ENCODE measurements at regions not wholly inside any gene's neighbourhood (a gene's known extent, or its start where the extent isn't known, plus 50 kb on each side); places are given as distances from the start of the nearest gene placed in this dataset.

DNA sequence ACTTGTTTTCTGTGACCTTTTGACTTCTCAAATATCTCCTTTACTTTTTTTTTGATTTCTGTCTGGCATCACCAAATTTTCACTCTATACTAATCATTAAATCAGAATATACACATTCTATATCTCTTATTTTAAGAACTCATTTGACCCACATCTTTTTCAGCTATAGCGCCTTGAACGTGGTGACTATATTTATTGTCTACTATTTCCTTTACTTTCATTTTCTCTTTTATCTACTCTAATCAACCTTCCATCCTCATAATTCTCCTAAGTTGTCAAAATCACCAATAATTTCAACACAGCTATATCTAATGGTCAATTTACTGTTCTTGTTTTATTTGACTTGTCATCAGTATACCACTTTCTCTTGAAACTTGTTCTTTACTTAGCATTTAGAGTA, 119.0 kb upstream of the CBLB start:
- Histone ChIP-seq H3K27me3 (no peaks in the 10 kb centered on the region), H3K9me3 (no peaks in the 10 kb centered on the region), H3K4me3 (ENCODE audit: low read depth in 1 of 2, low read length in 1 of 2) (no peak overlapping the region), H3K4me1 (ENCODE audit: control insufficient read depth in 1 of 2, insufficient read depth in 1 of 2, low read depth in 1 of 2, low read length in 1 of 2) (no peaks in the 10 kb centered on the region), H3K36me3 (no peaks in the 10 kb centered on the region), H3K27ac (no peak overlapping the region)
- TF ChIP-seq, protein P1, sequence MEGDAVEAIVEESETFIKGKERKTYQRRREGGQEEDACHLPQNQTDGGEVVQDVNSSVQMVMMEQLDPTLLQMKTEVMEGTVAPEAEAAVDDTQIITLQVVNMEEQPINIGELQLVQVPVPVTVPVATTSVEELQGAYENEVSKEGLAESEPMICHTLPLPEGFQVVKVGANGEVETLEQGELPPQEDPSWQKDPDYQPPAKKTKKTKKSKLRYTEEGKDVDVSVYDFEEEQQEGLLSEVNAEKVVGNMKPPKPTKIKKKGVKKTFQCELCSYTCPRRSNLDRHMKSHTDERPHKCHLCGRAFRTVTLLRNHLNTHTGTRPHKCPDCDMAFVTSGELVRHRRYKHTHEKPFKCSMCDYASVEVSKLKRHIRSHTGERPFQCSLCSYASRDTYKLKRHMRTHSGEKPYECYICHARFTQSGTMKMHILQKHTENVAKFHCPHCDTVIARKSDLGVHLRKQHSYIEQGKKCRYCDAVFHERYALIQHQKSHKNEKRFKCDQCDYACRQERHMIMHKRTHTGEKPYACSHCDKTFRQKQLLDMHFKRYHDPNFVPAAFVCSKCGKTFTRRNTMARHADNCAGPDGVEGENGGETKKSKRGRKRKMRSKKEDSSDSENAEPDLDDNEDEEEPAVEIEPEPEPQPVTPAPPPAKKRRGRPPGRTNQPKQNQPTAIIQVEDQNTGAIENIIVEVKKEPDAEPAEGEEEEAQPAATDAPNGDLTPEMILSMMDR (IDR thresholded peaks at IDR 0.05) = no peak

DNA sequence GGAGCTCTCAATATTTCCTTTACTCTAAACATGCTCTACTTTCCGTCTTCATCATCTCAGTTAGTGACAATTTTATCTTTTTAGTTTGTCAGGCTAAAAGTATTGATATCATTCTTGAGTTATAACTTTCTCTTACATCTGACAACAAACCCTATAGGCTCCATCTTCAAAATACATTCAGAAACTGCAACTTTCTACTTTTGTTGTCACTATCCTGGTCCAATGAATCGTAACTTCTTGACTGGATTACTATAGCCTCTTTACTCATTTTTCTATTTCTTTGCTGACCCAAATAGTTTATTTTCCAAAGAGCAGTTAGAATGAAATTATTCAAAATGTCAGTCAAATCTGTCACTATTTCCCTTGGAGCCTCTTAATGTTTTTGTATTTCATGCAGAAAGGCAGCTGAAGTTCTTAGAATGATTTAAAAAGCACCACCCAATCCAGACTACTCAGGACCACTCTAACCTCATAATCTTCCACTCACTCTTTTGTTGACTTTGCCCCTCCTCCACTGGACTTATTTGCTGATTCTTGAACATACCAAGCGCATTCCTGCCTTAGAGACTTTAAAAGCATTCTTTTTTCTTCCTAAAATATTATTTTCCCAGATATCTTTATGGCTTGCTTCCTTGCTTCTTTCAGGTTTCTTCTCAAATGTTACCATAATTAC, 119.9 kb upstream of the CBLB start:
- Histone ChIP-seq H3K27me3 (no peaks in the 10 kb centered on the region), H3K4me1 (ENCODE audit: control insufficient read depth in 1 of 2, insufficient read depth in 1 of 2, low read depth in 1 of 2, low read length in 1 of 2) (no peaks in the 10 kb centered on the region), H3K27ac (no peak overlapping the region), H3K36me3 (no peaks in the 10 kb centered on the region), H3K9me3 (no peaks in the 10 kb centered on the region), H3K4me3 (ENCODE audit: low read depth in 1 of 2, low read length in 1 of 2) (no peak overlapping the region)
- TF ChIP-seq, protein P1 (IDR thresholded peaks at IDR 0.05) = no peak

DNA sequence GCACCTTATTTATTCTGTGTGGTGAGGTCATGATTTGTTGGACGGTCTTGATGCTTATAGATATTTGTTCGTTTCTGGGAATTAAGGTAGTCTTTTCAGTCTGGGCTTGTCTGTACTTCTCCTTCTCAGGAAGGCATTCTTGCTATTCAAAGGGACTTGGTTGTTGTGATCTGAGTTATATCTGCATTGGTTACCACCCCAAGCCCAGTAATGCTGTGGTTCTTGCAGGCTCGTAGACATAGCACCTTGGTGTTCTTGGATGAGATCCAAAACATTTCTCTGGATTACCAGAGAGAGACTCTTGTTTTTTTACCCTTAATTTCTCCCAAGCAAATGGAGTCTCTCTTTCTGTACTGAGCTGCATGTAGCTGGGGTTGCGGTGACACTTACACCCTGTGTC, 128.0 kb upstream of the CBLB start:
- no peak overlapping the region for H3K27ac ChIP-seq
- no peaks in the 10 kb centered on the region for H3K36me3 ChIP-seq
- H3K27me3 ChIP-seq = no peaks in the 10 kb centered on the region
- TF ChIP-seq, protein P1 (IDR thresholded peaks at IDR 0.05) = no peak
- H3K4me1 ChIP-seq (ENCODE audit: control insufficient read depth in 1 of 2, insufficient read depth in 1 of 2, low read depth in 1 of 2, low read length in 1 of 2) = no peaks in the 10 kb centered on the region
- H3K4me3 ChIP-seq (ENCODE audit: low read depth in 1 of 2, low read length in 1 of 2) = no peak overlapping the region
- H3K9me3 ChIP-seq = no peaks in the 10 kb centered on the region

DNA sequence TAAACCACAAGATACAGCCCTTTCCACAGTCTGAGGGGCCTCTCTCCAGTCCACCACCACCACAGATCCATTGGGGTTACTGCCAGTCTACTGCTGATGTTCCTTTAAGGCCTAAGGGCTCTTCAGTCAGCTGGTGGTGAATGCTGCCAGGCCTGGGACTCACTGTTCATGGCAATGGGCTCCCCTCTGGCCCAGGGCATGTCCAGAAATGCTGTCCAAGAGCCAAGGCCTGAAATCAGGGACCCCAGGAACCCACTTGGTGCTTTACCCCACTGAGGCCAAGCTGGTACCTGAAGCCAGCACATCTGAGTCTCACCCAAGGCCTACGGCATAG, 128.6 kb upstream of the CBLB start:
- TF ChIP-seq, protein P1 (IDR thresholded peaks at IDR 0.05) = no peak
- H3K27me3 ChIP-seq = no peaks in the 10 kb centered on the region
- H3K9me3 ChIP-seq = no peaks in the 10 kb centered on the region
- H3K36me3 ChIP-seq = no peaks in the 10 kb centered on the region
- H3K4me1 ChIP-seq (ENCODE audit: control insufficient read depth in 1 of 2, insufficient read depth in 1 of 2, low read depth in 1 of 2, low read length in 1 of 2) = no peaks in the 10 kb centered on the region
- H3K4me3 ChIP-seq (ENCODE audit: low read depth in 1 of 2, low read length in 1 of 2) = no peak overlapping the region
- no peak overlapping the region for H3K27ac ChIP-seq

DNA sequence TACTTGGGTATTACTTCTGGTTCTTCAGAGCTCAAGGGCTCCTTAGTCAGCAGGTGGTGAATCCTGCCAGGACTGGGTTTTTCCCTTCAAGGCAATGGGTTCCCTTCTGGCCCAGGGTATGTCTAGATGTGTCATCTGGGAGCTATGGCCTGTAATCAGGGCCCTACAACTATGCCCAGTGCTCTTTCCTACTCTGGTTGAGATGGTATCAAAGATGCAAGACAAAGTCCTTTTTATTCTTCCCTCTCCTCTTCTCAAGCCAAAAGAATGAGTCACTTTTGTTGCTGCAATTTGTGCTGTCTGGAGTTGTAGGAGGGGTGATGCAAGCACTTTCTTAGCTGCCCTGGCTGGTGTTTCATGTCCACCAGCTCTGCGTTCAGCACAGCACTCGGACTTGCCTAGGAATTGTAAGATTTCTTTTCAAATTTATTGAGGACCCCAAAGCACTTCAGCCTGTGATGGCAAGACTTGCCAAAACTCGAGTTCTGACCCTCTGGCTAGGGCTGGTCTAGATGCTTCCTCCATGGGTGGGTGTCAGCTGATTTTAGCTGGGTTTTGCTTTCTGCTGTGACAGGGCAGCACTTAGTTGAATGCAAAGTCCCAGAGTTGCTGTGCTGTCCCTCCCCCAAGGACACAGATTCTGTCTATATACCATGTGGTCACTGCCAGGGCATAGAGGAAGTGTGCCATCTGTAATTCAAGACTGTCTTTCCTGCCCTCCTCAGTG, 129.2 kb upstream of the CBLB start:
- no peaks in the 10 kb centered on the region for H3K4me1 ChIP-seq (ENCODE audit: control insufficient read depth in 1 of 2, insufficient read depth in 1 of 2, low read depth in 1 of 2, low read length in 1 of 2)
- no peak overlapping the region for H3K27ac ChIP-seq
- TF ChIP-seq, protein P1 (IDR thresholded peaks at IDR 0.05) = no peak
- no peak overlapping the region for H3K4me3 ChIP-seq (ENCODE audit: low read depth in 1 of 2, low read length in 1 of 2)
- H3K9me3 ChIP-seq = no peaks in the 10 kb centered on the region
- H3K36me3 ChIP-seq = no peaks in the 10 kb centered on the region
- H3K27me3 ChIP-seq = no peaks in the 10 kb centered on the region

Measured in neutrophil (primary cell).